HepG2 (cell line): ENCODE measurements at regions not wholly inside any gene's neighbourhood (a gene's known extent, or its start where the extent isn't known, plus 50 kb on each side); places are given as distances from the start of the nearest gene placed in this dataset.
A peak's percentile ranks its signal among the peaks of the same experiment; 100 is the strongest.

Experiments used
- ATAC-seq: fragments of 200-7000 bp; cut with Tn5 transposase; 3 replicates; pipeline ENCODE4 v1.9.1; 2020; ENCODE audit warnings: mild to moderate bottlenecking, moderate library complexity
- BruUV-seq: library from RNA; stranded (reverse); fragments of 400-500 nt; replicated peaks from 2 replicates; lab custom pipeline; 2021; lab: Mats Ljungman, UMichigan
- CTCF ChIA-PET: fragments of 300-600 bp; formaldehyde crosslinking; extraction: SDS; loops from one replicate; lab custom pipeline; 2021; ENCODE audit warnings: low total read pairs, inconsistent platforms, low intra/inter-chr PET ratio; lab: Yijun Ruan, JAX
- POLR2A ChIA-PET: fragments of 350-600 bp; sonication (Branson Sonifier 250); formaldehyde crosslinking; loops from one replicate; lab custom pipeline; 2020; ENCODE audit warnings: antibody characterized with exemption, inconsistent platforms; lab: Yijun Ruan, JAX
- DNase-seq: peaks from one replicate; pipeline ENCODE4 v3.0.0-alpha.2; 2015; ENCODE audit warnings: low spot score
- FAIRE-seq: peaks from 3 replicates; lab custom pipeline; 2011; peaks lifted over from hg19 to GRCh38; lab: Jason Lieb, UNC
- H2AFZ ChIP-seq: one replicate; pipeline ENCODE4 v1.6.1; 2011; ENCODE audit warnings: low read length, inconsistent platforms
- H3K27ac ChIP-seq: fragments of 300-600 bp; 3 replicates; pipeline ENCODE4 v1.8.0; 2011; ENCODE audit warnings: mixed run types, mild to moderate bottlenecking, mixed read lengths, low read length, inconsistent platforms; ENCODE audit not compliant: insufficient read depth; ENCODE audit errors: extremely low read length
- H3K27me3 ChIP-seq, 2 experiments: fragments of 200-600 bp in 1 of 2; 2 replicates in 1 of 2; 3 replicates in 1 of 2; pipeline versions ENCODE4 v1.6.0 to v1.8.0; 2011; ENCODE audit warnings: low read length in 2 of 2, mild to moderate bottlenecking in 2 of 2, moderate library complexity in 2 of 2, inconsistent platforms in 1 of 2; ENCODE audit not compliant: insufficient read depth in 2 of 2, control insufficient read depth in 1 of 2
- H3K36me3 ChIP-seq, 2 experiments: fragments of 200-600 bp in 1 of 2; replicated peaks in 1 of 2; 2 replicates in 1 of 2; 3 replicates in 1 of 2; pipeline versions ENCODE4 v1.5.1 to v1.8.0; 2011; ENCODE audit warnings: low read length in 2 of 2, inconsistent platforms in 1 of 2; ENCODE audit not compliant: insufficient read depth in 2 of 2, control insufficient read depth in 1 of 2
- H3K4me1 ChIP-seq: 2 replicates; pipeline ENCODE4 v1.5.1; 2012; ENCODE audit warnings: low read length, inconsistent platforms; ENCODE audit not compliant: insufficient read depth
- H3K4me2 ChIP-seq: 2 replicates; pipeline ENCODE4 v1.6.0; 2011; ENCODE audit warnings: low read depth, low read length, inconsistent platforms
- H3K4me3 ChIP-seq, 3 experiments: fragments of 200-600 bp in 1 of 3; sonication (generic), shearing (Covaris generic) in 1 of 3; replicated peaks in 1 of 3; 2 replicates each; pipeline ENCODE4 v1.5.1; 2011 to 2016; ENCODE audit warnings: low read length in 3 of 3, inconsistent platforms in 2 of 3, low read depth in 2 of 3, mild to moderate bottlenecking in 2 of 3, control low read depth in 1 of 3, mixed read lengths in 1 of 3; ENCODE audit not compliant: insufficient read depth in 1 of 3
- H3K79me2 ChIP-seq: one replicate; pipeline ENCODE4 v1.6.1; 2011; ENCODE audit warnings: low read length, inconsistent platforms; ENCODE audit not compliant: insufficient read depth
- H3K9ac ChIP-seq: 2 replicates; pipeline ENCODE4 v1.6.0; 2011; ENCODE audit warnings: mild to moderate bottlenecking, low read depth, low read length, inconsistent platforms; ENCODE audit not compliant: insufficient read depth
- H3K9me3 ChIP-seq: 2 replicates; pipeline ENCODE4 v1.5.1; 2012; ENCODE audit warnings: mild to moderate bottlenecking, low read length
- H4K20me1 ChIP-seq: 2 replicates; pipeline ENCODE4 v1.6.0; 2011; ENCODE audit warnings: inconsistent platforms, mild to moderate bottlenecking, low read length, moderate library complexity; ENCODE audit not compliant: insufficient read depth
- DNMT3B ChIP-seq: conservative IDR thresholded peaks from 2 replicates; pipeline ENCODE4 v1.6.1; 2016; ENCODE audit warnings: missing biosample characterization, control low read depth
- HDAC2 ChIP-seq: sonication (generic); formaldehyde crosslinking; IDR thresholded peaks from 2 replicates; pipeline ENCODE4 v1.4.0; 2020; ENCODE audit warnings: missing genetic modification reagents
- MIER2 ChIP-seq: IDR thresholded peaks from 2 replicates; pipeline ENCODE4 v1.6.1; 2016; ENCODE audit warnings: missing biosample characterization, missing genetic modification reagents
- REST ChIP-seq, 2 experiments: IDR thresholded peaks; 2 replicates each; pipeline ENCODE4 v1.6.1; 2011 to 2012; ENCODE audit warnings: low read length in 2 of 2, borderline replicate concordance in 1 of 2, low read depth in 1 of 2, mild to moderate bottlenecking in 1 of 2, moderate library complexity in 1 of 2
- SNAPC4 ChIP-seq: sonication (generic); formaldehyde crosslinking; IDR thresholded peaks from 2 replicates; pipeline ENCODE4 v1.4.0; 2020; ENCODE audit warnings: mild to moderate bottlenecking, missing genetic modification reagents
- SP5 ChIP-seq: IDR thresholded peaks from 2 replicates; pipeline ENCODE4 v1.6.1; 2016; ENCODE audit warnings: low read depth, borderline replicate concordance
- ZHX1 ChIP-seq: sonication (generic); formaldehyde crosslinking; IDR thresholded peaks from 2 replicates; pipeline ENCODE4 v1.8.1; 2022; ENCODE audit warnings: low read depth, mild to moderate bottlenecking, missing genetic modification reagents
- ZNF24 ChIP-seq: fragments of 450-650 bp; IDR thresholded peaks from 2 replicates; pipeline ENCODE4 v1.6.1; 2017; ENCODE audit warnings: antibody characterized with exemption, mild to moderate bottlenecking
- WGBS: methylation state at CpG from one replicate; pipeline ENCODE4 v1.1.6; 2017; ENCODE audit warnings: low lambda C conversion rate; 5-methylcytosine and 5-hydroxymethylcytosine counted together
- in situ Hi-C: cut with HindIII; loops from 2 replicates; pipeline ENCODE4 v1.10.0; 2017; ENCODE audit warnings: low pct_unique_long_range_greater_than_20kb; ENCODE audit not compliant: extremely low pct_ligation_motif_present
- intact Hi-C: fragments of 100-400 bp; cut with micrococcal nuclease; formaldehyde crosslinking; loops from one replicate; pipeline ENCODE4 v1.10.0; 2022; ENCODE audit not compliant: unreplicated experiment

GRCh38 chr14:82075566-82075965, 541.9 kb upstream of the SEL1L start:
- 7% methylated on average over 3 of the region's 3 CpGs for WGBS
- no peaks in the 10 kb centered on the region for H3K36me3 ChIP-seq
- no peaks in the 10 kb centered on the region for H3K79me2 ChIP-seq
- no peaks in the 10 kb centered on the region for H3K27me3 ChIP-seq
- DNase-seq (no peak), ATAC-seq (no peak), FAIRE-seq (no peak)
- H3K27ac ChIP-seq = no peak overlapping the region
- in situ Hi-C loops = no loop called here
- TF ChIP-seq ZHX1 (CRISPR knock-in tag) (no peak), HDAC2 (0 out of 2 replicates have a peak, but pooled peaks have one; percentile 18), DNMT3B (CRISPR knock-in tag) (no peak), SNAPC4 (no peak), MIER2 (peak; percentile 91), SP5 (no peak), ZNF24 (no peak), REST (IDR thresholded peaks at IDR 0.05; ENCODE audit: borderline replicate concordance in 1 of 2, low read depth in 1 of 2, low read length in 2 of 2) (peak; percentile 70 to 94)
- H2AFZ ChIP-seq = no peak overlapping the region
- ChIA-PET POLR2A (no interaction called here), CTCF (no interaction called here)
- H4K20me1 ChIP-seq = no peaks in the 10 kb centered on the region
- intact Hi-C loops = no loop called here
- H3K9me3 ChIP-seq = peaks cover 88% of the 10 kb centered on the region
- H3K4me3 ChIP-seq = no peak overlapping the region
- no peak overlapping the region for H3K9ac ChIP-seq
- no TSS peak for BruUV-seq
- H3K4me2 ChIP-seq = no peak overlapping the region
- H3K4me1 ChIP-seq = no peaks in the 10 kb centered on the region
